DND-41 (cell line): ENCODE measurements at regions not wholly inside any gene's neighbourhood (a gene's known extent, or its start where the extent isn't known, plus 50 kb on each side); places are given as distances from the start of the nearest gene placed in this dataset.
A peak's percentile ranks its signal among the peaks of the same experiment; 100 is the strongest.

Source experiments
- ATAC-seq: fragments of 200-7000 bp; cut with Tn5 transposase; 3 replicates; pipeline ENCODE4 v1.9.1; 2021; ENCODE audit warnings: low read depth; ENCODE audit not compliant: insufficient read depth
- DNase-seq: peaks from one replicate; pipeline ENCODE4 v3.0.0-alpha.2; 2020
- H2AFZ ChIP-seq: 2 replicates; pipeline ENCODE4 v1.6.0; 2012; ENCODE audit warnings: low read depth, low read length
- H3K27ac ChIP-seq: 2 replicates; pipeline ENCODE4 v1.5.1; 2012; ENCODE audit warnings: low read length, inconsistent platforms
- H3K27me3 ChIP-seq: fragments of 200-600 bp; sonication (generic); 2 replicates; pipeline ENCODE4 v1.6.0; 2012; ENCODE audit warnings: low read length, mild to moderate bottlenecking, inconsistent platforms; ENCODE audit not compliant: insufficient read depth, poor library complexity
- H3K36me3 ChIP-seq: 2 replicates; pipeline ENCODE4 v1.5.1; 2012; ENCODE audit warnings: low read length, inconsistent platforms; ENCODE audit not compliant: insufficient read depth
- H3K4me1 ChIP-seq: 2 replicates; pipeline ENCODE4 v1.5.1; 2012; ENCODE audit warnings: mild to moderate bottlenecking, low read length; ENCODE audit not compliant: insufficient read depth
- H3K4me2 ChIP-seq: 2 replicates; pipeline ENCODE4 v1.6.0; 2012; ENCODE audit warnings: mild to moderate bottlenecking, moderate library complexity, low read length, inconsistent platforms; ENCODE audit not compliant: insufficient read depth
- H3K4me3 ChIP-seq, 2 experiments: fragments of 200-600 bp in 1 of 2; shearing (Covaris generic) in 1 of 2; 2 replicates each; pipeline ENCODE4 v1.5.1; 2012 to 2016; ENCODE audit warnings: inconsistent platforms in 2 of 2, low read length in 2 of 2, mild to moderate bottlenecking in 2 of 2, low read depth in 1 of 2, moderate library complexity in 1 of 2
- H3K79me2 ChIP-seq: 2 replicates; pipeline ENCODE4 v1.6.0; 2012; ENCODE audit warnings: low read length, inconsistent platforms; ENCODE audit not compliant: insufficient read depth
- H3K9ac ChIP-seq: 2 replicates; pipeline ENCODE4 v1.6.0; 2012; ENCODE audit warnings: low read depth, mild to moderate bottlenecking, inconsistent platforms, low read length, moderate library complexity
- H3K9me3 ChIP-seq: 2 replicates; pipeline ENCODE4 v1.5.1; 2012; ENCODE audit warnings: low read length, moderate library complexity, mild to moderate bottlenecking, inconsistent platforms; ENCODE audit not compliant: insufficient read depth, severe bottlenecking
- H4K20me1 ChIP-seq: 2 replicates; pipeline ENCODE4 v1.6.0; 2012; ENCODE audit warnings: low read length; ENCODE audit not compliant: insufficient read depth
- CTCF ChIP-seq: IDR thresholded peaks from 2 replicates; pipeline ENCODE4 v1.5.1; 2012; ENCODE audit warnings: borderline replicate concordance, low read length, moderate library complexity, mild to moderate bottlenecking; ENCODE audit not compliant: poor library complexity, severe bottlenecking; ENCODE audit errors: extremely low read depth
- EZH2 ChIP-seq: IDR thresholded peaks from 3 replicates; pipeline ENCODE4 v1.6.1; 2012; ENCODE audit warnings: borderline replicate concordance, low read depth, mild to moderate bottlenecking, moderate library complexity, low read length, inconsistent platforms; ENCODE audit not compliant: severe bottlenecking

GRCh38 chr10:8534891-8535290 is 480.4 kb downstream of the GATA3 start:
- Histone ChIP-seq H3K4me3 (no peak overlapping the region), H3K4me1 (no peaks in the 10 kb centered on the region), H3K9ac (no peak overlapping the region), H2AFZ (no peak overlapping the region), H3K27ac (no peak overlapping the region), H3K27me3 (no peaks in the 10 kb centered on the region), H4K20me1 (no peaks in the 10 kb centered on the region), H3K9me3 (no peaks in the 10 kb centered on the region), H3K36me3 (no peaks in the 10 kb centered on the region), H3K4me2 (no peak overlapping the region), H3K79me2 (no peaks in the 10 kb centered on the region)
- TF ChIP-seq EZH2 = no peak
- no peak for TF ChIP-seq CTCF
- no peak for DNase-seq
- ATAC-seq = no peak

DNA sequence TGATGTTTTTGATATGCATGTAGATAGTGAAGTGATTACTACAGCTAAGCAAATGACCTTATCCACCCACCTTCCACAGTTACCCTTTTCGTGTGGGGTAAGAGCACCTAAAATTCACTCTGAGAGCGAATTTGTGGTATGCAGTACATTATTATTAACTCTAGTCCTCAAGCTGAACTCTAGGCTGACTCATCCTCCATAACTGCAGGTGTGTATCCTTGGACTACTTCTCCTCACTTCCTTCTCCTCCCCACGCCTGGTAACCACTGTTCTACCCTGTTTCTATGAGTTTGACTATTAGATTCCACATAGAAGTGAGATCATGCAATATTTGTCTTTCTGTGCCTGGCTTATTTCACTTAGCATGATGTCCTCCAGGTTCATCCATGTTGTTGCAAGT is 484.6 kb downstream of the GATA3 start:
- Histone ChIP-seq H3K79me2 (no peaks in the 10 kb centered on the region), H2AFZ (no peak overlapping the region), H3K4me2 (no peak overlapping the region), H3K4me3 (no peak overlapping the region), H3K9me3 (no peaks in the 10 kb centered on the region), H3K36me3 (no peaks in the 10 kb centered on the region), H3K27ac (no peak overlapping the region), H3K9ac (no peak overlapping the region), H3K27me3 (no peaks in the 10 kb centered on the region), H4K20me1 (no peaks in the 10 kb centered on the region), H3K4me1 (peaks cover 15% of the 10 kb centered on the region)
- ATAC-seq = no peak
- TF ChIP-seq EZH2 (no peak), CTCF (no peak)
- no peak for DNase-seq

- Histone ChIP-seq H2AFZ (no peak overlapping the region), H3K36me3 (no peaks in the 10 kb centered on the region), H3K79me2 (no peaks in the 10 kb centered on the region), H3K27me3 (no peaks in the 10 kb centered on the region), H3K4me2 (peak overlapping the region; percentile 4; the same call in 1 of the 2 replicates), H3K27ac (peak overlapping the region; percentile 61), H3K4me3 (no peak overlapping the region), H4K20me1 (no peaks in the 10 kb centered on the region), H3K9me3 (peaks cover 5% of the 10 kb centered on the region), H3K9ac (no peak overlapping the region), H3K4me1 (peaks cover 25% of the 10 kb centered on the region)
- peak; percentile 94 for ATAC-seq
- DNase-seq = peak; percentile 83
- no peak for TF ChIP-seq CTCF
- TF ChIP-seq EZH2 = no peak
Observed at GRCh38 chr10:8543361-8544056, 489.0 kb downstream of the GATA3 start.
